HepG2 (cell line): ENCODE measurements at regions not wholly inside any gene's neighbourhood (a gene's known extent, or its start where the extent isn't known, plus 50 kb on each side); places are given as distances from the start of the nearest gene placed in this dataset.

ENCODE experiments used
- ELF1 ChIP-seq: sonication (generic); formaldehyde crosslinking; IDR thresholded peaks from 2 replicates; pipeline ENCODE4 v1.4.0; 2020; ENCODE audit warnings: missing genetic modification reagents
- KLF6 ChIP-seq: IDR thresholded peaks from 2 replicates; pipeline ENCODE4 v1.8.0; 2016; ENCODE audit warnings: missing biosample characterization, missing genetic modification reagents
- MLLT10 ChIP-seq: sonication (generic); formaldehyde crosslinking; IDR thresholded peaks from 2 replicates; pipeline ENCODE4 v1.4.0; 2020; ENCODE audit warnings: missing genetic modification reagents
- TBX2 ChIP-seq: sonication (generic); formaldehyde crosslinking; IDR thresholded peaks from 2 replicates; pipeline ENCODE4 v1.5.0; 2020; ENCODE audit warnings: missing genetic modification reagents, mild to moderate bottlenecking, borderline replicate concordance
- ZSCAN31 ChIP-seq: sonication (generic); formaldehyde crosslinking; IDR thresholded peaks from 2 replicates; pipeline ENCODE4 v1.5.0; 2020; ENCODE audit warnings: low read depth, mild to moderate bottlenecking, missing genetic modification reagents
- TF ChIP-seq, protein P1 (sequence below): sonication (generic); formaldehyde crosslinking; conservative IDR thresholded peaks from 2 replicates; pipeline ENCODE4 v1.4.0; 2020; ENCODE audit warnings: missing genetic modification reagents
- TF ChIP-seq, protein P2 (sequence below): sonication (generic); formaldehyde crosslinking; IDR thresholded peaks from 2 replicates; pipeline ENCODE4 v1.4.0; 2020; ENCODE audit warnings: missing genetic modification reagents, borderline replicate concordance
- TF ChIP-seq, protein P3 (sequence below), 2 experiments: fragments of 450-650 bp in 1 of 2; sonication (generic) in 1 of 2; formaldehyde crosslinking; IDR thresholded peaks; 2 replicates each; pipeline versions ENCODE4 v1.5.0 to v1.8.0; 2020 to 2022; ENCODE audit warnings: mild to moderate bottlenecking in 1 of 2, missing genetic modification reagents in 1 of 2

DNA sequence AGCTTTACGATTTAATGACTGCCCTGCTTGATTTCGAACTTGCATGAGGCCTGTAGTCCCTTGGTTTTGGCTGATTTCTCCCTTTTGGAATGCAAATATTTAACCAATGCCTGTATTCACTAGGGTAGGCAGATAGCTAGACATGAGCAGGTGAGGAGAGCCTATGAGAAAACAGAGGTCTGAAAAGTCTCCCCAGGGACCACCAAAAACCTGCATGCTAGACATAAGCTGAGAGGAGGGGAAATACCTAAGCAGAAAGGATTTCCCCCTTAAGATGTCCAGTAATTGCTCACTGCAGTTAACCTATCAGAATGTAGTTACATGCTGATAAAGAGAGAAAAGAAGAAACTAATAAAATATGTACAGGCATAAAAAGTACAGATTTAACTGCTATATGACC is 667.4 kb upstream of the SEMA6A start:
- TF ChIP-seq MLLT10 (CRISPR knock-in tag) (no peak), ELF1 (CRISPR knock-in tag) (no peak), TBX2 (CRISPR knock-in tag) (no peak), ZSCAN31 (CRISPR knock-in tag) (no peak), KLF6 (CRISPR knock-in tag) (no peak)
- TF ChIP-seq, protein P1, sequence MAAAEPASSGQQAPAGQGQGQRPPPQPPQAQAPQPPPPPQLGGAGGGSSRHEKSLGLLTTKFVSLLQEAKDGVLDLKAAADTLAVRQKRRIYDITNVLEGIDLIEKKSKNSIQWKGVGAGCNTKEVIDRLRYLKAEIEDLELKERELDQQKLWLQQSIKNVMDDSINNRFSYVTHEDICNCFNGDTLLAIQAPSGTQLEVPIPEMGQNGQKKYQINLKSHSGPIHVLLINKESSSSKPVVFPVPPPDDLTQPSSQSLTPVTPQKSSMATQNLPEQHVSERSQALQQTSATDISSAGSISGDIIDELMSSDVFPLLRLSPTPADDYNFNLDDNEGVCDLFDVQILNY (CRISPR knock-in tag), result no peak
- TF ChIP-seq, protein P2, sequence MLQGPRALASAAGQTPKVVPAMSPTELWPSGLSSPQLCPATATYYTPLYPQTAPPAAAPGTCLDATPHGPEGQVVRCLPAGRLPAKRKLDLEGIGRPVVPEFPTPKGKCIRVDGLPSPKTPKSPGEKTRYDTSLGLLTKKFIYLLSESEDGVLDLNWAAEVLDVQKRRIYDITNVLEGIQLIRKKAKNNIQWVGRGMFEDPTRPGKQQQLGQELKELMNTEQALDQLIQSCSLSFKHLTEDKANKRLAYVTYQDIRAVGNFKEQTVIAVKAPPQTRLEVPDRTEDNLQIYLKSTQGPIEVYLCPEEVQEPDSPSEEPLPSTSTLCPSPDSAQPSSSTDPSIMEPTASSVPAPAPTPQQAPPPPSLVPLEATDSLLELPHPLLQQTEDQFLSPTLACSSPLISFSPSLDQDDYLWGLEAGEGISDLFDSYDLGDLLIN, result no peak
- TF ChIP-seq, protein P3, sequence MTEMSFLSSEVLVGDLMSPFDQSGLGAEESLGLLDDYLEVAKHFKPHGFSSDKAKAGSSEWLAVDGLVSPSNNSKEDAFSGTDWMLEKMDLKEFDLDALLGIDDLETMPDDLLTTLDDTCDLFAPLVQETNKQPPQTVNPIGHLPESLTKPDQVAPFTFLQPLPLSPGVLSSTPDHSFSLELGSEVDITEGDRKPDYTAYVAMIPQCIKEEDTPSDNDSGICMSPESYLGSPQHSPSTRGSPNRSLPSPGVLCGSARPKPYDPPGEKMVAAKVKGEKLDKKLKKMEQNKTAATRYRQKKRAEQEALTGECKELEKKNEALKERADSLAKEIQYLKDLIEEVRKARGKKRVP (CRISPR knock-in tag; IDR thresholded peaks at IDR 0.05), result no peak
